GM12892 (cell line): ENCODE measurements at regions not wholly inside any gene's neighbourhood (a gene's known extent, or its start where the extent isn't known, plus 50 kb on each side); places are given as distances from the start of the nearest gene placed in this dataset.

Source experiments
- POLR2A ChIP-seq: IDR thresholded peaks from 2 replicates; pipeline ENCODE4 v1.6.1; 2011; ENCODE audit warnings: low read depth, low read length, control low read depth
- POLR2AphosphoS5 ChIP-seq: IDR thresholded peaks from 2 replicates; pipeline ENCODE4 v1.6.1; 2011; ENCODE audit warnings: low read depth, low read length, control low read depth
- TAF1 ChIP-seq: IDR thresholded peaks from 2 replicates; pipeline ENCODE4 v1.6.1; 2011; ENCODE audit warnings: low read depth, mild to moderate bottlenecking, control low read depth, low read length, borderline replicate concordance

GRCh38 chr10:29735628-29736365, 101.0 kb upstream of the SVIL start:
- TF ChIP-seq POLR2A (no peak), POLR2AphosphoS5 (no peak), TAF1 (no peak)
